Jurkat, Clone E6-1 (cell line): ENCODE measurements at regions not wholly inside any gene's neighbourhood (a gene's known extent, or its start where the extent isn't known, plus 50 kb on each side); places are given as distances from the start of the nearest gene placed in this dataset.
"Not testable (repeated sequence)": the region's sequence is repeated elsewhere in the genome, so short reads cannot be mapped to it uniquely, and the experiment has no call there.

Experiments used
- DNase-seq: peaks from one replicate; pipeline ENCODE4 v3.0.0-alpha.2; 2011; ENCODE audit warnings: low read depth, low spot score
- H3K4me3 ChIP-seq: 2 replicates; pipeline ENCODE4 v1.5.1; 2011; ENCODE audit warnings: mild to moderate bottlenecking, low read length, control low read depth, moderate library complexity

DNA sequence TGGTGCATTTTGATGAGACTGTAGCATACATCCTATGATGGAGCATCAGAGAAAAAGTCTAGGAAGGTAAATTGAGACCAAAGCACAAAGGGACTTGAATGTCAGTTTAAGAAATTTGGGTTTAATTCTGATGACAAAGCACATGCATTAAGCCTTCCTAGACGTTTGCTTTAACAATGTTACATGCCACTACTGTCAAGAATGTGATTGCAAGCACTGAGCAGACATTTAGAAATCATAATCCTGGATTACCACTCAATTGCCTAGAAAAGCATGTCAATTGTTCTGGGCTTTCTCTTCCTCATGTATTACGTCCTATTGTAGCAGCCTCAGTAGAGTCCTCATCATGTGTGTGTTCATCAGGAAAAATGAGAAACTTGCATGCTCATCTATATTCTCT is 117.1 kb downstream of the ZNF281 start:
- no peak for DNase-seq
- no peak overlapping the region for H3K4me3 ChIP-seq

DNA sequence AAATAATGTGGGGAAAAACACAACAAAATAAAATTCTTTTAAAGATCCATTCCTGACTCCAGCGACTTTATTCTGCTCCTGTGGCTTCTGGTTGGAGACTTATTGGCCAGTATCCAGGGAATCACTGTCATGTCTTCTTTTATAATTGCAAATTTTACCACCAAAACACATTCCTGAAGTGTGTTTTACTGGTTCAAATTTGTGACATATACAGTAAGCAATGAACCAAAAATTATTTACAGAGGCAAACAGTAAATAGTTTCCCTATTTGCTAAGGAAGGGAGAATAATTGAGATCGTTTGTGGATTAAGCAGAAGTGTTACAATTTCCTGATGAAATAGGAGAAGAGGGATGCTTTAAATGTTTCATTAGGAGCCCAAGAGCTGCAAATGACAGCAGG is 118.7 kb downstream of the ZNF281 start:
- no peak for DNase-seq
- no peak overlapping the region for H3K4me3 ChIP-seq

DNA sequence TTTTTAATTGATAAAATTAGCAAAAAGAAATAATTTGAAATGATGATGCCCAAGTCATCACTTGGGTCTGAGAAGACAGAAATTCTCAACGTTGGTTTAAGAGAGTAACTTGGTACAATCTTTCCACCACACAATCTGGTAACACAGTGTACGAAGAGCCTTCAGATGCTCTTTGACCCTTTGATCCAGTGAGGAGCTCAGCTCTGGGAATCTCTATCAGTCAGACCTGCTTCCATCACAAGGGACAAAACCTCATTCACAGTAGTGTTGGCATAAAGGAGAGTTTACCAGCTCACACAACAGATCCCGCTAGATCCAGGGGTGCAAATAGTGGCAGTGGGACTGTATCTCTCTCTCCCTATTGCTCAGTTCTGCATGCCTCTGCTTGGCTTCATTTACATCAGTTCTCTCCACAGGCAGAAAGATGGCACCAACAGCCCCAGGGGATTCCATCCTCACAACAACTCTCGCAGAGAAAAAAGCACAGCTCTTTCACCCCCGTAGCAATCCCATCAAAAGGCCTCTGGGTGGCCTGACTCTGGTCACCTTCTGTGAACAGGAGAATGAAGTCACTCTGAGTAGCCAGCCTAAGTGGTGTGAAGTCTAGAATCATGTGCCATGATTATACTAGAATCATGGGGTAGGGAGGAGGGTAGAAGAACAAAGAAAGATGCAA is 119.7 kb downstream of the ZNF281 start:
- H3K4me3 ChIP-seq, result no peak overlapping the region
- no peak for DNase-seq

DNA sequence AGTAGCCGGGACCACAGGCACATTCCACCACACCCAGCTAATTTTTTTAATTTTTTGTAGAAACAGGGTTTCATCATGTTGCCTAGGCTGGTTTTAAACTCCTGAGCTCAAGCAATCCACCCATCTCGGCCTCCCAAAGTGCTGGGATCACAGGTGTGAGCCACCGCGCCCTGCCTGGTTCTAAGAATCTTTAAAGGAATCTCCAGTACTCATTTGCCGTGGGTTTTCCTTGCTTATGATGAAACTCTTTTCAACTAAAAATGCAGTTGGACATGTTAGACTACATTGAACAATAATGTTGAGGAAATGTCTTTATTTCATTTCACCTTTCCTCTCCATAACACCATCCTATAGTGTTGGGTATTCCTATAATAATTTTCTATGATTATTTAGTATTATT is 121.6 kb downstream of the ZNF281 start:
- H3K4me3 ChIP-seq, result no peak overlapping the region
- no peak for DNase-seq

DNA sequence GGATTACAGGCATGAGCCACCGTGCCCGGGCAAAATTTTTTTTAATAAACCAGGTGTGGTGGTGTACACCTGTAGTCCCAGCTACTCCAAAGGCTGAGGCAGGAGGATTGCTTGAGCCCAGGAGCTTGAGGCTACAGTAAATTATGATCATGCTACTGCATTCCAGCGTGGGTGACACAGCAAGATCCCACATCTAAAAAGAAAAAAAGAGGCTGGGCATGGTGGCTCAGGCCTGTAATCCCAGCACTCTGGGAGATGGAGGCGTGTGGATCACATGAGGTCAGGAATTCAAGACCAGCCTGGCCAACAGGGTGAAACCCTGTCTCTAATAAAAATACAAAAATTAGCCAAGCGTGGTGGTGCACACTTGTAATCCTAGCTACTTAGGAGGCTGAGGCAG is 125.6 kb downstream of the ZNF281 start:
- not testable (repeated sequence) for DNase-seq, H3K4me3 ChIP-seq

DNA sequence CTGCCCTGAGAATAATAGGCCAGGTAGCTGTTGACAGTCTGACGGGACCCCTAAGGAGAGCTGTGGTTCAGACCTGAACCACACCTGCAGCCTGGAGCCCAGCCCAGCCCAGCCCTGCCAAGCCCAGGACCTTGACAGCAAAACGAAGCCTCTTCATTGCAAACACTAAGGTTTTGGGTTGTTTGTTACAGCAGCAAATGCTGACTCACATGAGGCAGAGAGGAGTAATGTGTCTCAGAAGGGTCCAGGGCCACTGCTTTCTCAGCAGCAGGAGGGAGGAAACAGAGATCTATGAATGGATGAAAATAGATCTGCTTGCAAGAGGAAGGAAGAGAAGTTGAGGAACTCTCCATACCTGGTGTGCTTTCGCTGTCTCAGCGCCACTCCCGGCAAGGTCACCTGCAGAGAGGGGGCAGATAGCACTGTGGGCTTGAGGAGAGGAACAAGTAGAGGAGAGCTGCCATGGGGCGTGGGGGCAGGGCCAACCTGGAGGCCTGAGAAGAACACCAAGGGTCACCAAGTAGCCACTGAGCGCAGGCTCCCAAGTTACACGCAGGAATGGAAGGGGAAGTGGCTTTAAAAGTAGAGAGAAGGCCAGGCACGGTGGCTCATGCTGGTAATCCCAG is 127.2 kb downstream of the ZNF281 start:
- no peak for DNase-seq
- no peak overlapping the region for H3K4me3 ChIP-seq

DNA sequence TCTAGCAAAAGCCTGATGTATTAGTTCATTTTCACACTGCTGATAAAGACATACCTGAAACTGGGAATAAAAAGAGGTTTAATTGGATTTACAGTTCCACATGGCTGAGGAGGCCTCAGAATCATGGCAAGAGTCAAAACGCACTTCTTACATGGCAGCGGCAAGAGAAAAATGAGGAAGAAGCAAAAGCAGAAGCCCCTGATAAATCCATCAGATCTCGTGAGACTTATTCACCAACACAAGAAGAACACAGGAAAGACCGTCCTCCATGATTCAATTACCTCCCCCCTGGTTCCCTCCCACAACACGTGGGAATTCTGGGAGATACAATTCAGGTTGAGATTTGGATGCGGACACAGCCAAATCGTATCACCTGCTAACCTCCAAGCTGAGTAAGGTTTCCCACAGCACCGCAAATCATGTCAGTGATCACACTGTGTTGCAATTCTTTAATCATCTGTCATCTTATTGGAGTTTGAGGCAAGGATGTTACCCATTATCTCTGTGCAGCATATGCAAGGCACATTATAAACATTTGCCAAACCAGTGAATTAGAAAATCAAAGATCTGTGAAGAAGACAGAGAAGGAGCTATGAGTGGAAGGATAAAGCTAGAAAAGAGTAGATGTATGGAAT is 128.5 kb downstream of the ZNF281 start:
- H3K4me3 ChIP-seq, result no peak overlapping the region
- no peak for DNase-seq

DNA sequence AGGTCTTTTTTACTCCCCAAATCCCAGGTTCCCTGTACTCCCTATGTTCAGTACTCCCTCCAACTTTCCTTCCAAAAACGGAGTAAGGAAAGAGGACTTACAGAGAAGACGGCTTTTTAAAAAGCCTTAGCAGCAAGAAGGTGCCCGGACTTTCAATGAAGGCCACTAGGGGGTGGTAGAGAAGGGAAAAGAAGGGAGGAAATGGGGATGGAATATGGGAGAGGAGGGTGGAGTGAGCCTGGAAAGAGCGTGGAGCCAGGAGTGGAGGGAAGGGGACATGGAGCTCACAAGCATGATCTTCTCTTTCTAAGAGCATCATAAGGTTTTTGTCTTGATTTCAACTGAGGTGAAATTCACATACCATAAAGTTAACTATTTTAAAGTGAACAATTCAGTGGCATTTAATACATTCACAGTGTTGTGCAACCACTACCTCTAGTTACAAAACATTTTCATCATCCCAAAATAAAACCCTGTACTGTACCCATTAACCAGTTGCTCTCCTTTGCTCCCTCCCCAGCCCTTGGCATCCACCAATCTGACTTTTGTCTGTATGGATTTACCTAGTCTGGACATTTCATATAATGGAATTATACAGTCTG is 129.9 kb downstream of the ZNF281 start:
- H3K4me3 ChIP-seq, result no peak overlapping the region
- DNase-seq, result no peak

DNA sequence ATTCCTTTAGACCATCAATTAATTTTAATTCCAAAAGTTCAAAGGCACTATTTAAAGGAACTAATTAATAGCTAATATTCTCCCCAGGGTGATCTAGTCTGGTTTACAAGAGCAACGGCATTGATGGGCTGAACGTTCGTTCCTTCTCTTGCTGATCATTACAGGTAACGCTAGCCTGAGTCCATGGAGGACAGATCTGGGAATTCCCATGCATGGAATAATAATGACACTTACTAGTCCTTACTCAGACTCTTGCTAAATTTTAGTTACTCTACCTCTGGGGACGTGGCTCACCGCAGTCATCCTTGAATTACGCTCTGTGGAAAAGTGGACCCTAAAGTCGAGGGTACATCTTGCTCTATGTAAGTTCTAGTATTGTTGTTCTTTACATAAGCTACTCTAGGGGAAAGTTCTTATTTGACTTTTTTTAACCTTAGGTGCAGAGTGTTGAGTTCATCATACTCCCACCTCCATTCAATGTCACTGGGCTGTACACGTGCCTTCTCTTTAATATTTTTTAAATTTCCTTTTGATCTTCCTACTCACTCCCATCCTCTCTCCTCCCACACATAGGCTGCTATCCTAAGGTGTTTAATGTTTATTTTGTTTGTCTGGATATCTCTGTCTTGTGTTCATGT is 133.9 kb downstream of the ZNF281 start:
- DNase-seq, result no peak
- no peak overlapping the region for H3K4me3 ChIP-seq

DNA sequence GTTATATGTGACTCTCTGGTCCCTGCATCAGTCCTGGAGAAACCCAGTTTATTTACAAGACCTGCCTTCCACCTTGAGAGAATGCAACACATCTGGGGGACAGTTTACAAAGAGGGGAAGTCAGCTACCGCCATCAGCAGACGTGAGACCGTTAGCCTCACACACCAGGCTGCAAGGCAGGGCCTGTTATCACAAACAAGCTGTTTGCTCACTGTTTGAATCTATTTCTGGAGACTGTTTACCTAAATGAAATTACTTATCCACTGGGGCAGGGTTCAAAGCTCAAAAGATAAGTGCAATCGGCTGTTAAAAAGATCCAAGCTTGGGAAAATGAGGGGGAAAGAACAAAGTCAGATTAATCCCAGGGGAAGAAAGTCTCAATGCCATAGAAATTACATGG is 134.4 kb downstream of the ZNF281 start:
- H3K4me3 ChIP-seq, result no peak overlapping the region
- no peak for DNase-seq

DNA sequence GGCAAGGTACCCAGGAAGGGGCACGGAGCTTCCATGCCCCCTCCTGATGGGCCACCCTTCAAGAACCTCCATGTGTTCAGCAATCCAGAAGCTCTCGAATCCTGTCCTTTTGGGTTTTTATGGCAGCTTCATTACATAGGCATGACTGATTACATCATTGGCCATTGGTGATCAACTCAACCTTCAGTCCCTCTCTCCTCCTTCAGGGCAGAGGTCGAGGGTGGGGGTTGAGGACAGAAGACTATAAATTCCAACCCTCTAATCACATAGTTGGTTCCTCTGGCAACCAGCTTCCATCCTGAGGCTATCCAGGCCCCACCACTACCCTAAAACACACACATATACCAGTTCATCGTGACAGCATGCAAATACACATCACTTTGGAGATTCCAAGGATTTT is 135.7 kb downstream of the ZNF281 start:
- no peak for DNase-seq
- H3K4me3 ChIP-seq, result no peak overlapping the region

DNA sequence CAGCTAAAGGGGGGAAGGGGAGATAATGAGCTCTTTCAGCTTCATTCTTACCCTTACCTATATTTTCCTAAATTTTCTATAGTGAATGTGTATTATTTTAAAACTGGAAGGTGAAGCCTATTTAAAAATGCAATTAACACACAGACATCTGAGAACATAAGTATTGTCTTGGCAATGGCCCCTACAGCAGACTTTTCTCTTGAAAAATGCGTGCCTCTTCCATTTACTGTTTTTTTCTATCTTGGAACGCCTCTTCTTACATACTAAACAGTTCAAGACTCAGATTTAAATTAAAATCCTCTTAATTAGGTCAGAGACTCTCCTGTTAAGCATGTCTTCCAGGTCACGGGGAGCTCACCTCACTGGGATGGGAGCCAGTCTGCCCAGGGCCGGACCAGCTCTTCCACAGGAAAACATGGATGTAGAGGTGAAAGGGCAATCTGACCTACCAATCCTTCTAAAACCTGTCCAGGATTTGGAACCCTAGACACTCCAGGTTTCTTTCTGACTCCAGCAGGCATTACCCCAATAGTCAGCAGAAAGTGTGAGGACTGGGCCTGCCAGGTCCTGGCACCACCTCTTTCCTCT is 137.3 kb downstream of the ZNF281 start:
- H3K4me3 ChIP-seq, result no peak overlapping the region

DNA sequence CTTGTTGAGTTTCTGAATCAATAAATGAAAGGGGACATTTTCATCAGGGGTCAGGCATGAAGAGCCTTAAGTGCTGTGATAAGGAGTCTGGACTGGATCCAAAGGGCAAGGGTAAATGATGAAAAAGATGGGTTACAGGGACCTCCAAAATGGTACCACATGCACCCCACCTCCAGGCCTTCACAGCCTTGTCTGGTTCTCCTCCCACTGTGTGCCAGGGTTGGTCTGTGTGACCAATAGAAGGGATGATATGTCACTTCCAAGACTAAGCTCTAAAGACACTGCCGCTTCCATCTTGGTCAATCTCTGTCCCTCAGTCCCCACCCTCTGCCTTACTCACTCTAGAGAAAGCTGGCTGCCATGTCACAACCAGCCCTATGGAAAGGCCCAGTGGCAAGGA is 140.6 kb downstream of the ZNF281 start:
- H3K4me3 ChIP-seq, result no peak overlapping the region
- DNase-seq, result no peak

More for the DNA sequence above, 137.3 kb downstream of the ZNF281 start:
- DNase-seq, result no peak

DNA sequence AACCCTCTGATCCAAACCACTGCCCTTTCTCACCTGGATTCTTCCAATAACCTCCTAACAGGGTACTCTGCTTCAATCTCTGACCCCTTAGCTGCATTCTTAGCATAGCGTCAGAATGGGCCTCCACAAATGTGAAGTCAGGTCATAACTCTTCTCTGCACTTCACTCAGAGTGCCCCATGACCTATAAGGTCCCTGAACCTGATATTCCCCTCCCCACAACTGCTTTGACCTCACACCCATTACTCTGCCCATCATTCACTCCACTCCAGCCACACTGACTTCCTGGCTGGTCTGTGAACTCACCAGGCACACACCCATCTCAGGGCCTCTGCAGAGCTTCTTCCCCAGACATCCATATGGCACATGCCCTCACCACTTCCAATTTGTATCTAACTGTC is 141.9 kb downstream of the ZNF281 start:
- no peak for DNase-seq

DNA sequence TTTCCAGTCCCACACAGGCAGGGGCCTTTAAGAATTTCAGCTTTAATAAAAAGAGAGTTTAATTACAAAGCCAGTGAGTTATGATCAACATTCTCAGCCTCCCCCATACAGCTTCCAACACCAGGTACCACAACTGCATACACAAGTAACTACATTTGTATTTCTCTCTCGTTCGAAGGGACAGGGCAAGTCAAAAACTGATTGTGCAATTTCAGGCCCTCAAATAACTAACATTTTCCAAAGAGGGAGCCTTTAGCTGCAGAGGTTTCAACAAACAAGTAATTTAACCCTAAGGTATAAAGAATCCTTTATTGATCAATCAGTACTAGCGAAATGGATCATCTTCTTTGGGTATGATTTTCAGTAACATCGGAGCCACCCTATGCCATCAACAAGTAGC is 142.4 kb downstream of the ZNF281 start:
- no peak for DNase-seq

More for the DNA sequence above, 141.9 kb downstream of the ZNF281 start:
- H3K4me3 ChIP-seq, result no peak overlapping the region

DNA sequence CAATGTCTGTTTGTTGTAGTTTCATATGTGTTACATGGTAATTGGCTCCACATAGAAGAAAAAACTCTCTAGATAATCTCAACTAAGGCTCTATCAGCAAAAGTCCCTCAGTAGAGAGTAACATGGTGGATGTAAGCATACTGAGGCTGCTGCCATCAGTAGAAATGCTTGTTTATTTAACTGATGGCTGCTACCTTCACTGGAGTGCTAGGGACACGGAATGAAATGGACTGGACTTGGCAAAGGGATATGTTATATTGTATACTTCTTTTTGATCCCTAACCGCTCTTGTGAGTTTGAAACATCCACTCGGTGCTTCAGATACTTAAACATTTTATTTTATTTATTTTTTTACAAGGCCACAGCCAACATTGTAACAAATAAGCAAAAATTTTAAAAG is 143.0 kb downstream of the ZNF281 start:
- no peak overlapping the region for H3K4me3 ChIP-seq
- no peak for DNase-seq

More for the DNA sequence above, 142.4 kb downstream of the ZNF281 start:
- no peak overlapping the region for H3K4me3 ChIP-seq

DNA sequence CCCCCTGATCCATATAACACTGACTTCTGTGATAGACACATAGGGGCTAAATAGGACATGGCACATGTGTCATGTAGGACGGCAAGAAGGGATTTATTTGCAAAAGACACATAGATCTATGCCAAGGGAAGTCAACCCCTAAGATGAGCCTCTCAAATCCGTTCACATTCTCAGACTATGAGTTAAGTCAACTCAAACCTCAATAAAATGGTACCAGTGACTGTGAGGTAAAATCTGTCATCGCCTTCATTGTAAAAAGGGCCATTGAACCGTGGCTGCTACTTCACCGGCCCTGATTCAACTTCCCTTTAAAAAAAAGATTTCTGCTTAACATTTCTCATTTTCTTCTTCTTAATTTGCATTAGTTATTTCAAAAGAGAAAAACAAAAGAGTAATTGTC is 144.0 kb downstream of the ZNF281 start:
- no peak overlapping the region for H3K4me3 ChIP-seq

DNA sequence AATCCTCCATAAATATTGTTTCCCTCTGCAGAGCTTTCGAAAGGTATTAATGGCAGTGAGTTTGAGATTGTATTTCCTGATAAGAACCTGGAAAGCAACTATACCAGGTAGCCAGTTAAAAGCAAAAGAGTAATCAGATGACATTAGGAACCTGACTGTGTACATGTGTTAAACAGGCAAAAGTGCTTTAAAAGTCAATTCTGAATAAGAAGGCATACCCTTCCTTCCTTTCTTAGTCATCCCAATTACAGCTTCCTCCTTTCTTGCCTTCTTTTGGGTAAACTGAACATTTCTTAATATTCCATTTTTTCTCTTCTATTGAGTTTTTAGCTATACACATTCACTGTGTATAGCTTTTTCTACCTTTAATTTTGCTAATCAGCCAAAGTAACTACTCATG is 144.7 kb downstream of the ZNF281 start:
- no peak for DNase-seq
- no peak overlapping the region for H3K4me3 ChIP-seq

More for the DNA sequence above, 144.0 kb downstream of the ZNF281 start:
- DNase-seq, result no peak

DNA sequence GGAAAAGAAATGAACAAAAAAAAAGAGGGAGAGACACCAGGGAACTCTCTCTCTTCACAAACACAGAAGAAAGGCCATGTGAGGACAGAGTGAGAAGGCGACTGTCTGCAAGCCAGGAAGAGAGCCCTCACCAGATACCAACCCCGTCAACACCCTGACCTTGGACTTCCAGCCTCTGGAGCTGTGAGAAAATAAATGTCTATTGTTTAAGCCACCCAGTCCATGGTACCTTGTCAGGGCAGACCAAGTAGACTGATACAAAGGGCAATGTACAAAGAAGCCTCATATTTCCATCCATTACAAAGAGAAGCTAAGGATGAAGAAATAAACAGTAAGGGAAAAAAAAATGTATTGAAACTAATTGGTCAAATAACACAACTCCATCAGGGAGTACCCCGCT is 146.6 kb downstream of the ZNF281 start:
- DNase-seq, result no peak
- H3K4me3 ChIP-seq, result no peak overlapping the region
